Spinal cord (tissue), 9 donors: ENCODE measurements at regions not wholly inside any gene's neighbourhood (a gene's known extent, or its start where the extent isn't known, plus 50 kb on each side); places are given as distances from the start of the nearest gene placed in this dataset.
"Not testable (repeated sequence)": the region's sequence is repeated elsewhere in the genome, so short reads cannot be mapped to it uniquely, and the experiment has no call there.

Experiments used
- DNase-seq, 6 donors: peaks; one replicate each; pipeline versions ENCODE4 v3.0.0 to v3.0.0-alpha.2; 2013 to 2015; ENCODE audit warnings: low spot score in 6 of 6, low read depth in 4 of 6
- H3K27ac ChIP-seq: one replicate; pipeline ENCODE4 v1.5.1; 2013; ENCODE audit warnings: low read depth, low read length, control low read depth
- H3K27me3 ChIP-seq: one replicate; pipeline ENCODE4 v1.6.1; 2013; ENCODE audit warnings: low read length; ENCODE audit not compliant: control insufficient read depth, insufficient read depth
- H3K36me3 ChIP-seq: one replicate; pipeline ENCODE4 v1.6.1; 2013; ENCODE audit warnings: low read length; ENCODE audit not compliant: control insufficient read depth, insufficient read depth
- H3K4me1 ChIP-seq: one replicate; pipeline ENCODE4 v1.6.1; 2013; ENCODE audit warnings: low read length; ENCODE audit not compliant: control insufficient read depth, insufficient read depth
- H3K4me3 ChIP-seq: one replicate; pipeline ENCODE4 v1.5.1; 2013; ENCODE audit warnings: low read depth, low read length, control low read depth
- H3K9me3 ChIP-seq: one replicate; pipeline ENCODE4 v1.6.1; 2013; ENCODE audit warnings: low read length; ENCODE audit not compliant: control insufficient read depth, insufficient read depth
- WGBS: methylation state at CpG from one replicate; pipeline ENCODE4 v1.1.5; 2013; ENCODE audit warnings: missing lambda C conversion rate; ENCODE audit not compliant: insufficient coverage; 5-methylcytosine and 5-hydroxymethylcytosine counted together
- donor health status: healthy.

DNA sequence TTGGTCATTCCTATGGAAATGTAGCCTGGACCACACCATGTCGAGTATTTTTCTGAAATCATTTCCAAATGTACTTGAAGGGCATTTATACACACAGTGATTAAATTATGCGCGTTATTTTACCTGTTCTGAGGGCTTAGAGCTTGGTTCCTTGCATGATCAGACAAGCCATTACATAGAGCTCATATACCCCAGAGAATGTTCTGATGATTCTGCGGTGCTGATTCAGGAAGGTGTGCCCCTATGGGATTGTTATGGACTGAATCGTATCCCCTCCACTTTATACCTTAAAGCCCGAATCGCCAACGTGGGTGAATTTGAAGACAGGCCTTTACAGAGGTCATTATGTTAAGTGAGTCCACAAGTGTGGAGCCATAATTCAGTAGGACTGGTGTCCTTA lies 848.9 kb downstream of the TRIML1 start:
- H3K4me3 ChIP-seq = no peak overlapping the region
- no CpG with 5 or more reads among the region's 8 CpGs for WGBS

GRCh38 chr4:188989371-188989770 lies 850.1 kb downstream of the TRIML1 start:
- no peak overlapping the region for H3K27ac ChIP-seq
- H3K9me3 ChIP-seq = no peaks in the 10 kb centered on the region
- no peak for DNase-seq
- H3K4me1 ChIP-seq = no peaks in the 10 kb centered on the region
- WGBS = 90% methylated on average over 2 of the region's 3 CpGs
- H3K27me3 ChIP-seq = no peaks in the 10 kb centered on the region
- H3K4me3 ChIP-seq = no peak overlapping the region
- no peaks in the 10 kb centered on the region for H3K36me3 ChIP-seq

More for the DNA sequence above, 848.9 kb downstream of the TRIML1 start:
- Histone ChIP-seq H3K4me1 (no peaks in the 10 kb centered on the region), H3K36me3 (no peaks in the 10 kb centered on the region), H3K27me3 (no peaks in the 10 kb centered on the region), H3K9me3 (no peaks in the 10 kb centered on the region), H3K27ac (no peak overlapping the region)
- DNase-seq = no peak

DNA sequence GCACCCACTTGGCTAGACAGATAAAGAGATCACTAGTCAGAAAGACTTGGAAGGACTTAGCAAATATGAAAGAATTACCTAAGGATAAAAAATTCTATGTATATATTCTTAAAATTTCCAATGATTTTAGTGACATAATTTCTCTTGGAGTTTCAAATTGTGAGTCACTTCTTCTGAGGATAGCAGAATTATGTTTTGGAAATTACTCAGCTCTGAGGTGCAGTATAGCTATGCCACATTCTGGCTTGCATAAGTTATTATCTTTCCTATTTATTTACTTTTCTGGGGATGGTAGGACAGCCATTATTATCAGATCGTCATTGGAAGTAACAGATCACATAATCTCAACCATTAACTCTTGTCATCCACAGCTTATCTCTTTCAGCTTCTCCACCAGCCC lies 853.5 kb downstream of the TRIML1 start:
- Histone ChIP-seq H3K27ac (no peak overlapping the region), H3K4me1 (no peaks in the 10 kb centered on the region), H3K27me3 (no peaks in the 10 kb centered on the region), H3K9me3 (no peaks in the 10 kb centered on the region), H3K4me3 (no peak overlapping the region), H3K36me3 (no peaks in the 10 kb centered on the region)
- WGBS = no CpG with 5 or more reads among the region's 1 CpG
- no peak for DNase-seq

DNA sequence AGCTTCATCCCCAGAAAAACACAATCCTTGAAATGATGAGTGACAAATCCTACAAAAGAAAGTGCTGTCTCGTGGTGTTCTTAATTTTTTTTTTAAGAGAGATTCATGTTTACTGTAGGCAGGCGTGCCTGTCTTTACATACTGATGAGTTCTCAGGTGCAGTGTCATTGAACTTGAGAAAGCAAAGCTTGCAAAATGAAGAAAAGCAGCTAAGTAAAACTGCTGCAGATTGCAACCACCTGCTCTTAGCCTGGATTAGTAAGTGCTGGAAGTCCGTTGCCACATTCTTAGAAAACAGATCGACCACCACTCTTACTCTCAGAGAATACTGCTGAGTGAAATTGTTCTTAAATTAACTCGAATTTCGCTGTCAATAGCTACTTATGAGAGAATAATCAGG lies 854.6 kb downstream of the TRIML1 start:
- H3K9me3 ChIP-seq = no peaks in the 10 kb centered on the region
- H3K4me1 ChIP-seq = no peaks in the 10 kb centered on the region
- no peaks in the 10 kb centered on the region for H3K27me3 ChIP-seq
- H3K4me3 ChIP-seq = no peak overlapping the region
- WGBS = 100% methylated on average over 1 of the region's 6 CpGs
- H3K36me3 ChIP-seq = no peaks in the 10 kb centered on the region
- no peak overlapping the region for H3K27ac ChIP-seq
- DNase-seq = peak in 1 of 6 donors; percentile 3

DNA sequence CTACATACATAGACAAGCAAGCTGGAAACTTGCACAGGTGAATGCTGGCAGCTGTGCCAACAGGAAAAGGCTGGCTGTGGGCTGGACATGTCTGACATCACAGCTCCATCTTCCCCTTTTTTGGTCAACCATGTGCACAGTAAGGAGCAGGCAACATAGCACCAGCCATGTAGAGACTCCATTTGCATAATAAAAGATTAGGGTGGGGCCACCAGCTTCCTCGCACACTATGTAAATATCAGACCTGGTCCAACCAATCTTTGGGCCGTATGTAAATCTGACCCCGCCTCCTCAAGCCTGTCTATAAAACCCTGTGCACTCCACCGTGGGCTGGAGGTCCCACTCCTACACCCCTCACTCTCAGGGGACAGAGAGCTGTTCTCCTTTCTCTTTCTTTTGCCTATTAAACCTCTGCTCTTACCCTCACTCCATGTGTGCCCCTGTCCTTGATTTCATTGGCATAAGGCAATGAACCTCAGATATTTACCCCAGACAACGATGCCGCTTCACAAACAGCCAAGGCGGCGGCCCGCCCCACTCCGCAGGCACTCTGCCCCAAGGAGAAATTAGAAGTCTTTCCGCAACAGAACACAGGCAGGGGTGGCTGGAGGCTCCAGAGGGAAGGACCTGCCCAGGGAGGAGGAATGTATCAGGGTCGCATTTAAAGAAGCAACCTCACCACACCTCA lies 862.2 kb downstream of the TRIML1 start:
- Histone ChIP-seq H3K4me1 (no peaks in the 10 kb centered on the region), H3K27ac (no peak overlapping the region), H3K36me3 (no peaks in the 10 kb centered on the region), H3K9me3 (no peaks in the 10 kb centered on the region), H3K27me3 (no peaks in the 10 kb centered on the region), H3K4me3 (no peak overlapping the region)
- 92% methylated on average over 8 of the region's 12 CpGs for WGBS
- DNase-seq = no peak

DNA sequence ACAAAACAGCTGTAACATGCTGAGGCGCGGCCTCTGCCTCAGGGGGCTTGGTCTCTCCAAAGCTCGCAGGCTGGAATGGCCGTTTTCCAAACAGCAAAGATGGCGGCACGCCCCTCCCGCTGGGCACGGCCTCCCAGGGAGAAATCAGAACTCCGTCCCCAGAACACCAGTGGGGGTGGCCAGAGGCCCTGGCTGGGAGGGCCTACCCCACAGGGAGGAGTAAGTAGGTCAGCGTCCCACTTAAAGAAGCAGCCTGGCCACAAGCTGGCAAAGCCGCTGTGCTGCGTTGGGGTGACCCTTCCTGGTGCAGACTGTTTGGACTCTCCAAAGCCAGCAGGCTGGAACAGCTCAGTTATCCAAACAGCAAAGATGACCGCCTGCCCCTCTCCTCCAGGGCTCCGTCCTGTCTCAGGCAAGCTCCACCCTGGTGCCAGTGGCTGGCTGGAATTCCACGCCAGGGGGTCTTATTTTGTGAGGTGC lies 862.8 kb downstream of the TRIML1 start:
- H3K27ac ChIP-seq = no peak overlapping the region
- H3K9me3 ChIP-seq = no peaks in the 10 kb centered on the region
- no peaks in the 10 kb centered on the region for H3K27me3 ChIP-seq
- no peaks in the 10 kb centered on the region for H3K4me1 ChIP-seq
- DNase-seq = no peak
- WGBS = 96% methylated on average over 15 of the region's 15 CpGs
- no peaks in the 10 kb centered on the region for H3K36me3 ChIP-seq
- no peak overlapping the region for H3K4me3 ChIP-seq

- Histone ChIP-seq H3K36me3 (no peaks in the 10 kb centered on the region), H3K27ac (no peak overlapping the region), H3K27me3 (no peaks in the 10 kb centered on the region), H3K4me3 (no peak overlapping the region), H3K4me1 (no peaks in the 10 kb centered on the region), H3K9me3 (no peaks in the 10 kb centered on the region)
- no peak for DNase-seq
- 92% methylated on average over 5 of the region's 10 CpGs for WGBS
Observed at GRCh38 chr4:189002475-189002874, 863.2 kb downstream of the TRIML1 start.

- not testable (repeated sequence) for H3K4me1 ChIP-seq, H3K27me3 ChIP-seq, H3K9me3 ChIP-seq, DNase-seq, H3K36me3 ChIP-seq, H3K27ac ChIP-seq, H3K4me3 ChIP-seq
- WGBS = 93% methylated on average over 15 of the region's 27 CpGs
Observed at GRCh38 chr4:189010452-189011217, 871.4 kb downstream of the TRIML1 start.

DNA sequence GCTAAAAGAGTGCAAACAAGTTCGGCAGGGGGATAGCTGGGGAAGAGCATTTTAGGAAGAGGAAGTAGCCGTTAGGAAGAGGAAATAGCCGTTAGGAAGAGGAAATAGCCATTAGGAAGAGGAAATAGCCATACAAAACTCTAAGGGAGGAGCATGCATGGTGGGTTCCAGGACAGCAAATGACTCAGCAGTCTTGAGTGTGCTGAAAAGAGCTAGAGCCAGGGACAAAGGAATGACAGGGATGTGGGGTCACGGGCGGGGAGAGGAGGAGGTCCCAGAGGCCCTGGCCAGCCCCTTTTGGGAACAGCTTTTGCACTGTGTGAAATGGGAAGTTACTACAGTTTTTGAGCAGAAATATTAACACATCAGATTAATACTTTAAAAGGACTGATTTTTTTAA lies 882.6 kb downstream of the TRIML1 start:
- Histone ChIP-seq H3K4me3 (no peak overlapping the region), H3K27ac (no peak overlapping the region), H3K36me3 (no peaks in the 10 kb centered on the region), H3K4me1 (no peaks in the 10 kb centered on the region), H3K27me3 (no peaks in the 10 kb centered on the region), H3K9me3 (no peaks in the 10 kb centered on the region)
- no peak for DNase-seq
- 80% methylated on average over 3 of the region's 5 CpGs for WGBS
